CD8-positive, alpha-beta memory T cell (primary cell): ENCODE measurements at regions not wholly inside any gene's neighbourhood (a gene's known extent, or its start where the extent isn't known, plus 50 kb on each side); places are given as distances from the start of the nearest gene placed in this dataset.
"Not testable (repeated sequence)": the region's sequence is repeated elsewhere in the genome, so short reads cannot be mapped to it uniquely, and the experiment has no call there.

Experiments used
- CTCF ChIA-PET: fragments of 350-600 bp; sonication (Branson Sonifier 250); formaldehyde crosslinking; loops from one replicate; lab custom pipeline; 2021; ENCODE audit warnings: antibody characterized with exemption; lab: Charles Lee
- POLR2A ChIA-PET: fragments of 350-600 bp; sonication (Branson Sonifier 250); formaldehyde crosslinking; loops from one replicate; lab custom pipeline; 2021; ENCODE audit warnings: antibody characterized with exemption; lab: Charles Lee
- DNase-seq, 5 donors: peaks; one replicate each; pipeline versions ENCODE4 v3.0.0 to v3.0.0-alpha.2; 2020 to 2022; ENCODE audit warnings: mixed read lengths in 1 of 5
- H3K27ac ChIP-seq: one replicate; pipeline ENCODE4 v1.7.0; 2013; ENCODE audit warnings: low read depth, mild to moderate bottlenecking, low read length, moderate library complexity
- H3K27me3 ChIP-seq: 2 replicates; pipeline ENCODE4 v1.7.0; 2013; ENCODE audit warnings: low read length, mild to moderate bottlenecking; ENCODE audit not compliant: insufficient read depth, poor library complexity, severe bottlenecking
- H3K36me3 ChIP-seq: 2 replicates; pipeline ENCODE4 v1.7.0; 2013; ENCODE audit warnings: mild to moderate bottlenecking, low read length, moderate library complexity; ENCODE audit not compliant: insufficient read depth
- H3K4me1 ChIP-seq: 2 replicates; pipeline ENCODE4 v1.7.0; 2013; ENCODE audit warnings: mild to moderate bottlenecking, low read length, moderate library complexity; ENCODE audit not compliant: insufficient read depth
- H3K4me3 ChIP-seq: 2 replicates; pipeline ENCODE4 v1.7.0; 2013; ENCODE audit warnings: mild to moderate bottlenecking, low read length
- H3K9me3 ChIP-seq: 2 replicates; pipeline ENCODE4 v1.7.0; 2013; ENCODE audit warnings: mild to moderate bottlenecking, low read length
- H3K27ac Mint-ChIP-seq, 8 donors: one replicate each; pipeline ENCODE4 v1.8.0; 2020 to 2021; ENCODE audit warnings: mixed read lengths in 8 of 8, mild to moderate bottlenecking in 6 of 8, inconsistent platforms in 3 of 8, moderate library complexity in 3 of 8
- H3K27me3 Mint-ChIP-seq, 2 donors: one replicate each; pipeline ENCODE4 v1.8.0; 2020 to 2021; ENCODE audit warnings: mixed read lengths in 2 of 2, mild to moderate bottlenecking in 1 of 2, moderate library complexity in 1 of 2
- H3K36me3 Mint-ChIP-seq, 3 donors: one replicate each; pipeline ENCODE4 v1.8.0; 2020 to 2021; ENCODE audit warnings: mixed read lengths in 3 of 3, inconsistent platforms in 1 of 3, mild to moderate bottlenecking in 1 of 3
- H3K4me1 Mint-ChIP-seq, 3 donors: one replicate each; pipeline ENCODE4 v1.8.0; 2020 to 2021; ENCODE audit warnings: mixed read lengths in 3 of 3, inconsistent platforms in 1 of 3, mild to moderate bottlenecking in 1 of 3
- H3K4me3 Mint-ChIP-seq, 7 donors: one replicate each; pipeline ENCODE4 v1.8.0; 2020 to 2021; ENCODE audit warnings: mixed read lengths in 7 of 7, mild to moderate bottlenecking in 6 of 7, moderate library complexity in 4 of 7, inconsistent platforms in 2 of 7
- H3K9me3 Mint-ChIP-seq, 5 donors: one replicate each; pipeline ENCODE4 v1.8.0; 2020 to 2022; ENCODE audit warnings: mixed read lengths in 5 of 5, mild to moderate bottlenecking in 3 of 5, moderate library complexity in 2 of 5, inconsistent platforms in 1 of 5

- CTCF ChIA-PET, result no interaction called here
- Mint-ChIP-seq H3K36me3 (no peaks in the 10 kb centered on the region), H3K9me3 (peaks cover 0 to 3% (median 0%) of the 10 kb centered on the region in 5 donors), H3K27ac (no peak overlapping the region), H3K4me3 (no peak overlapping the region), H3K27me3 (peaks cover 0 to 2% of the 10 kb centered on the region in 2 donors), H3K4me1 (no peaks in the 10 kb centered on the region)
- no peaks in the 10 kb centered on the region for H3K9me3 ChIP-seq
- POLR2A ChIA-PET, result no interaction called here
- DNase-seq, result no peak
- H3K4me1 ChIP-seq, result no peaks in the 10 kb centered on the region
- no peak overlapping the region for H3K4me3 ChIP-seq
- no peaks in the 10 kb centered on the region for H3K27me3 ChIP-seq
- no peaks in the 10 kb centered on the region for H3K36me3 ChIP-seq
- no peak overlapping the region for H3K27ac ChIP-seq
Measured at GRCh38 chr12:65673732-65674131, 150.6 kb upstream of the HMGA2 start.

DNA sequence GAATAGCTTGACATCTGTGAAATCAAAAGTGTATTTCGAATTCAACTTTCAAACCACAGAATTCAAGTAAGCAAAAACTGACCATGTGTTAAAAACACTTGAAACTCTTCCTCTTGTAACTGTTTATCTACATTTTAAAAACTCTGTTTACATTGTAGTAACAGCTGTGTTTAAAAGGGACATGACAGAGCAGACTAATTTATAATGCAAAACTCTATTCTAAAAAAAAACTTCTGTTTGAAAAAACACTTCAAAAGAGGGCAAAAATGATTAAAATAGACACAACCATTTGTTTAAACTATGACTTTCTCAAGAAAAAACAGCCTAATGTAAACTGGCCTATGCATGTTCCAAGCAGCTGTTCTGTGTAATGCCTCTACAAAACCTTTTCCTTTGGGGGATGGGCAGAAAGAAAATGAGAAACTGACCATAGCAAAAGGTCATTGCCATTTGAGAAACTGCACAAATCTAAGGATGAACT is 149.1 kb upstream of the HMGA2 start:
- Mint-ChIP-seq H3K9me3 (peaks cover 0 to 3% (median 0%) of the 10 kb centered on the region in 5 donors), H3K4me3 (no peak overlapping the region), H3K4me1 (no peaks in the 10 kb centered on the region), H3K27me3 (peaks cover 0 to 3% of the 10 kb centered on the region in 2 donors), H3K36me3 (no peaks in the 10 kb centered on the region), H3K27ac (no peak overlapping the region)
- Histone ChIP-seq H3K27ac (no peak overlapping the region), H3K36me3 (no peaks in the 10 kb centered on the region), H3K4me1 (no peaks in the 10 kb centered on the region), H3K9me3 (no peaks in the 10 kb centered on the region), H3K27me3 (no peaks in the 10 kb centered on the region), H3K4me3 (no peak overlapping the region)
- no peak for DNase-seq
- POLR2A ChIA-PET, result no interaction called here
- CTCF ChIA-PET, result no interaction called here

DNA sequence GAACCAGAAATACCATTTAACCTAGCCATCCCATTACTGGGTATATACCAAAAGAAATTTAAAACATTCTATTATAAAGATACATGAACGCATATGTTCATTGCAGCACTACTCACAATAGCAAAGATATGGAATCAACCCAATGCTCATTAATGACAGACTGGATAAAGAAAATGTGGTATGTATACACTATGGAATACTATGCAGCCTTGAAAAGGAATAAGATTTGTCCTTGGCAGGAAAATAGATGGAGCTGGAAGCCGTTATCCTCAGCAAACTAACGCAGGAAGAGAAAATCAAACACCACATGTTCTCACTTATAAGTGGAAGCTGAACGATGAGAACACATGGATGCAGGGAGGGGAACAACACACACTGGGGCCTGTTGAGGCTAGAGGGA is 146.1 kb upstream of the HMGA2 start:
- H3K36me3 Mint-ChIP-seq, result not testable (repeated sequence)

GRCh38 chr12:65681226-65681625 is 143.1 kb upstream of the HMGA2 start:
- ChIA-PET POLR2A (no interaction called here), CTCF (no interaction called here)
- DNase-seq, result no peak
- Histone ChIP-seq H3K4me1 (no peaks in the 10 kb centered on the region), H3K27me3 (no peaks in the 10 kb centered on the region), H3K9me3 (no peaks in the 10 kb centered on the region), H3K27ac (no peak overlapping the region), H3K4me3 (no peak overlapping the region), H3K36me3 (no peaks in the 10 kb centered on the region)
- Mint-ChIP-seq H3K4me1 (no peaks in the 10 kb centered on the region), H3K9me3 (peaks cover 0 to 3% (median 0%) of the 10 kb centered on the region in 5 donors), H3K27me3 (peaks cover 0 to 1% of the 10 kb centered on the region in 2 donors), H3K27ac (no peak overlapping the region), H3K4me3 (no peak overlapping the region), H3K36me3 (no peaks in the 10 kb centered on the region)

More for the DNA sequence above, 146.1 kb upstream of the HMGA2 start:
- DNase-seq, H3K9me3 Mint-ChIP-seq, H3K9me3 ChIP-seq, H3K27me3 ChIP-seq, H3K4me1 ChIP-seq, H3K4me1 Mint-ChIP-seq, H3K36me3 ChIP-seq, H3K4me3 ChIP-seq, H3K27ac Mint-ChIP-seq, POLR2A ChIA-PET, H3K27me3 Mint-ChIP-seq, H3K4me3 Mint-ChIP-seq, H3K27ac ChIP-seq, CTCF ChIA-PET: not testable (repeated sequence)

DNA sequence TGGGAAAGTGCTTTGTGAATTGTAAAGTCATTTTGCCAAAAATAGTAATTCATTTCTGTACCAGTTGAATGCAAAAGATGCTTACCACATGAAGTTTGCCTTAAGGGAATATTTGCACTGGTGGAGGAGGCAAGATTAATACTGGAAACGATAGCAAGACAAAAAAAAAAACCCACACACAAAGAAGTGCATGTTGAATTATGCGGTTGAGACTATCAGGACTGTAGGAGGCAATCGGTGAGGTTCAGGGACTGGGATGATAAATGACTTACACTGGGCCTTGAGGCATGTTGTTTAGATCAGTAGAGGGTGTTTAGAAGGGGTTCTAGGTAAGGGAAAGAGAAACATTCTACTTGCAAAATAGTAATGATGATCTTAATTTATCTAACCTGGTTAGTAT is 142.2 kb upstream of the HMGA2 start:
- peaks cover 0 to 7% (median 3%) of the 10 kb centered on the region in 5 donors for H3K9me3 Mint-ChIP-seq
- CTCF ChIA-PET, result no interaction called here
- POLR2A ChIA-PET, result no interaction called here
- H3K4me1 Mint-ChIP-seq, result no peaks in the 10 kb centered on the region
- Histone ChIP-seq H3K27ac (no peak overlapping the region), H3K4me3 (no peak overlapping the region), H3K4me1 (no peaks in the 10 kb centered on the region), H3K36me3 (no peaks in the 10 kb centered on the region), H3K27me3 (no peaks in the 10 kb centered on the region), H3K9me3 (no peaks in the 10 kb centered on the region)
- DNase-seq, result no peak
- H3K4me3 Mint-ChIP-seq, result no peak overlapping the region
- H3K27ac Mint-ChIP-seq, result no peak overlapping the region
- no peaks in the 10 kb centered on the region for H3K36me3 Mint-ChIP-seq
- H3K27me3 Mint-ChIP-seq, result peaks cover 0 to 3% of the 10 kb centered on the region in 2 donors

DNA sequence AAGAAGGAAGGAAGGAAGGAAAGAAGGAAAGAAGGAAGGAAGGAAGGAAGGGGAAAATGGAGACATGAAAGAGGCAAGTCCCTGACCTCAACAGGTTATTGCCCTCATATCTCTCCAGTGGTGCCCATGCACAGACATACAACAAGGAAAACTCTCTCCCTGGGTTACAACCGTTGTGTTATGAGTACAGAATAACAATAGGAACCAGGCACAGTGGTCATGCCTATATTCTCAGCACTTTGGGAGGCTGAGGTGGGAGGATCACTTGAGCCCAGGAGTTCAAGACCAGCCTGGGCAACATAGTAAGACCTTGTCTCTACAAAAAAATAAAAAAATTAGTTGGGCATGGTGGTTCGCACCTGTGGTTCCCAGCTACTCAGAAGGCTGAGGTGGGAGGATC is 139.4 kb upstream of the HMGA2 start:
- no peak overlapping the region for H3K4me3 ChIP-seq
- no peaks in the 10 kb centered on the region for H3K4me1 ChIP-seq
- Mint-ChIP-seq H3K27ac (no peak overlapping the region), H3K36me3 (no peaks in the 10 kb centered on the region), H3K9me3 (peaks cover 0 to 7% (median 2%) of the 10 kb centered on the region in 5 donors), H3K27me3 (peaks cover 0 to 3% of the 10 kb centered on the region in 2 donors), H3K4me3 (no peak overlapping the region), H3K4me1 (no peaks in the 10 kb centered on the region)
- no peak overlapping the region for H3K27ac ChIP-seq
- H3K27me3 ChIP-seq, result no peaks in the 10 kb centered on the region
- ChIA-PET CTCF (no interaction called here), POLR2A (no interaction called here)
- no peaks in the 10 kb centered on the region for H3K9me3 ChIP-seq
- H3K36me3 ChIP-seq, result no peaks in the 10 kb centered on the region
- DNase-seq, result no peak

DNA sequence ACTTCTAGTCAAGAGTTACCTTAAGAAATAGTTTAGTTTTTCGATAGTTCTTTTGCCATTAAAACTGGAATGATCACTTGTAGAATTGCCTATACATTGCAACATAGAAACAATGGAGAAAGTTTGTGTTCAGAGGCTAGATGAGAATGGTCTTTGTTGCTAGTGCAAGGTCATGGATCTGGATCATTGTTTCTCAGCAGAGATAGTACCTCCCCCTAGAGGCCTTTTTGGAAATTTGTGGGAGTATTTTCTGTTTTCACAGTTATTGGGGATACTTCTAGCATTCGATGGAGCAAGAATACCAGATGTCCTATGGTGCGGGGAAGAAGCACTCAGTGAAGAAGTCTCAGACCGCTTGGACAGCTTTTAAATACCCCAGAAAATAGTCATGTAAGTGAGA is 138.8 kb upstream of the HMGA2 start:
- Histone ChIP-seq H3K27ac (no peak overlapping the region), H3K27me3 (no peaks in the 10 kb centered on the region)

DNA sequence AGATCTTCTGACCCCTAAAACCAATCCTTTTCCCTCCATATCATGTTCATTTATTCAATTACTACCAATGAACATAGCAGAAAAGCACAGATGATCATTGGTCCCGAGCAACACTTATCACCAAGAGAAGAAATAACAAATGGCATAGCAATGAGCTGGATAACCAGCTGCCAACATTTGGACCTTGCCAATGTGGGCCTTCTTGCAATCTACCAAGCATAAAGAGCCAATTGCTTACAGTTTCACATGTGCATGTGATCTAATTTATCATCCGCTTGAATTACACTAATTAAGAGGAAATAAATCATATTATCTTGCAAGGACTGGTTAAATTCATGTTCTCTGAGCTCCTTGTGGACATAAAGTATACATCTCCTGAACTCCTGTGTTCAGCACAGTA is 134.8 kb upstream of the HMGA2 start:
- H3K27ac ChIP-seq, result no peak overlapping the region
- ChIA-PET POLR2A (no interaction called here), CTCF (no interaction called here)
- Mint-ChIP-seq H3K27me3 (peaks cover 0 to 2% of the 10 kb centered on the region in 2 donors), H3K4me1 (no peaks in the 10 kb centered on the region), H3K4me3 (no peak overlapping the region), H3K27ac (no peak overlapping the region), H3K9me3 (peaks cover 0 to 7% (median 2%) of the 10 kb centered on the region in 5 donors), H3K36me3 (no peaks in the 10 kb centered on the region)
- H3K4me1 ChIP-seq, result no peaks in the 10 kb centered on the region
- no peaks in the 10 kb centered on the region for H3K9me3 ChIP-seq
- H3K36me3 ChIP-seq, result no peaks in the 10 kb centered on the region
- no peak overlapping the region for H3K4me3 ChIP-seq
- no peak for DNase-seq
- H3K27me3 ChIP-seq, result no peaks in the 10 kb centered on the region

More for the DNA sequence above, 138.8 kb upstream of the HMGA2 start:
- no peaks in the 10 kb centered on the region for H3K4me1 Mint-ChIP-seq
- H3K9me3 Mint-ChIP-seq, result peaks cover 0 to 7% (median 2%) of the 10 kb centered on the region in 5 donors
- POLR2A ChIA-PET, result no interaction called here
- CTCF ChIA-PET, result no interaction called here
- DNase-seq, result no peak
- H3K36me3 Mint-ChIP-seq, result no peaks in the 10 kb centered on the region
- H3K4me3 Mint-ChIP-seq, result no peak overlapping the region
- H3K9me3 ChIP-seq, result no peaks in the 10 kb centered on the region
- H3K27me3 Mint-ChIP-seq, result peaks cover 0 to 2% of the 10 kb centered on the region in 2 donors
- H3K4me3 ChIP-seq, result no peak overlapping the region
- no peaks in the 10 kb centered on the region for H3K36me3 ChIP-seq
- no peaks in the 10 kb centered on the region for H3K4me1 ChIP-seq
- no peak overlapping the region for H3K27ac Mint-ChIP-seq

DNA sequence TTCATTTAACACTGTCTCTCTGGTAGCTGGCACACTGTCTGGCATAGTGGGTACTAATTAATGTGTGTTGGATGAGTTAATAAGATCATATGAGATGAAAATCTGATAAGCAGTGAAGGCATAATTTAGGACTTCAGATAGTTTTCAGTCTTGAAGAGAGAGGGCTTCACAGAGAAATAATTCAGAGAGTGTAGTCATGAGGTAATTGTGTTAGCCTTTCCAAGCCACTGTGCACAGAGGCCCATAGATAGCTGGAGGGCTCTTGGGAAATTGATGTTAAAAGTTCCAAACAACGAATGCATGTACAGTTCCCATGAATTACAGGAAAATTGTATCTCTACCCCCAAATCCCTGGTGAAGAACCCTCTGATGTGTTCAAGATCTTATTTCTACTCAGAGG is 133.8 kb upstream of the HMGA2 start:
- Histone ChIP-seq H3K36me3 (no peaks in the 10 kb centered on the region), H3K4me1 (no peaks in the 10 kb centered on the region), H3K27ac (no peak overlapping the region), H3K4me3 (no peak overlapping the region), H3K27me3 (no peaks in the 10 kb centered on the region), H3K9me3 (no peaks in the 10 kb centered on the region)
- peaks cover 0 to 7% (median 2%) of the 10 kb centered on the region in 5 donors for H3K9me3 Mint-ChIP-seq
- no peaks in the 10 kb centered on the region for H3K4me1 Mint-ChIP-seq
- peaks cover 0 to 2% of the 10 kb centered on the region in 2 donors for H3K27me3 Mint-ChIP-seq
- no peak overlapping the region for H3K4me3 Mint-ChIP-seq
- H3K27ac Mint-ChIP-seq, result no peak overlapping the region
- POLR2A ChIA-PET, result no interaction called here
- DNase-seq, result no peak
- CTCF ChIA-PET, result no interaction called here
- H3K36me3 Mint-ChIP-seq, result no peaks in the 10 kb centered on the region
